ENCODE measurements at regions not wholly inside any gene's neighbourhood (a gene's known extent, or its start where the extent isn't known, plus 50 kb on each side); places are given as distances from the start of the nearest gene placed in this dataset.

GRCh38 chr5:8689773-8690172 is 820.8 kb downstream of the MTRR start:
- TF ChIP-seq, protein P1, sequence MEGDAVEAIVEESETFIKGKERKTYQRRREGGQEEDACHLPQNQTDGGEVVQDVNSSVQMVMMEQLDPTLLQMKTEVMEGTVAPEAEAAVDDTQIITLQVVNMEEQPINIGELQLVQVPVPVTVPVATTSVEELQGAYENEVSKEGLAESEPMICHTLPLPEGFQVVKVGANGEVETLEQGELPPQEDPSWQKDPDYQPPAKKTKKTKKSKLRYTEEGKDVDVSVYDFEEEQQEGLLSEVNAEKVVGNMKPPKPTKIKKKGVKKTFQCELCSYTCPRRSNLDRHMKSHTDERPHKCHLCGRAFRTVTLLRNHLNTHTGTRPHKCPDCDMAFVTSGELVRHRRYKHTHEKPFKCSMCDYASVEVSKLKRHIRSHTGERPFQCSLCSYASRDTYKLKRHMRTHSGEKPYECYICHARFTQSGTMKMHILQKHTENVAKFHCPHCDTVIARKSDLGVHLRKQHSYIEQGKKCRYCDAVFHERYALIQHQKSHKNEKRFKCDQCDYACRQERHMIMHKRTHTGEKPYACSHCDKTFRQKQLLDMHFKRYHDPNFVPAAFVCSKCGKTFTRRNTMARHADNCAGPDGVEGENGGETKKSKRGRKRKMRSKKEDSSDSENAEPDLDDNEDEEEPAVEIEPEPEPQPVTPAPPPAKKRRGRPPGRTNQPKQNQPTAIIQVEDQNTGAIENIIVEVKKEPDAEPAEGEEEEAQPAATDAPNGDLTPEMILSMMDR (IDR thresholded peaks at IDR 0.05), result no peak
- TF ChIP-seq POLR2A (IDR thresholded peaks at IDR 0.05), result no peak

Data from lower leg skin (tissue), 3 donors.